ENCODE measurements at regions not wholly inside any gene's neighbourhood (a gene's known extent, or its start where the extent isn't known, plus 50 kb on each side); places are given as distances from the start of the nearest gene placed in this dataset.

DNA sequence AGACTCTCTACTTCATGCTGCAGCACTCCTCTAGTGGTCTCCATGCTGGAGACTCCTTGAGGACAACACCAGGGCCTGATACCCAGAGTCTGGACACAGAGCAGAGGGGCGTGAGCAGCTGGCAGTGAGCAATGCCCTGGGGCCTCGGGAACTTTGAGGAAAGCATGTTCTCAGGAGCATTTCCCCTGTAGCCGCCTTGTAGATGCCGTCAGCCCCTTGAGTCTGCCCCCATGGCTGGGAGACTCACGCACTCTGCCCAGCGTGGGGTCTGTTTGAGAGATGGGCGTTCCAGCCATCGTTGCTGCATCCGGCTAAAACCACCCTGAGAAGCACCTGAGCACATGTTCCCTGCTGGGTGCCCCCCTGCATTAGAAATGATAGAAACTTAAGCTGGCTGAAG lies 56.8 kb downstream of the PLXNA1 start:
- TF ChIP-seq, protein P1, sequence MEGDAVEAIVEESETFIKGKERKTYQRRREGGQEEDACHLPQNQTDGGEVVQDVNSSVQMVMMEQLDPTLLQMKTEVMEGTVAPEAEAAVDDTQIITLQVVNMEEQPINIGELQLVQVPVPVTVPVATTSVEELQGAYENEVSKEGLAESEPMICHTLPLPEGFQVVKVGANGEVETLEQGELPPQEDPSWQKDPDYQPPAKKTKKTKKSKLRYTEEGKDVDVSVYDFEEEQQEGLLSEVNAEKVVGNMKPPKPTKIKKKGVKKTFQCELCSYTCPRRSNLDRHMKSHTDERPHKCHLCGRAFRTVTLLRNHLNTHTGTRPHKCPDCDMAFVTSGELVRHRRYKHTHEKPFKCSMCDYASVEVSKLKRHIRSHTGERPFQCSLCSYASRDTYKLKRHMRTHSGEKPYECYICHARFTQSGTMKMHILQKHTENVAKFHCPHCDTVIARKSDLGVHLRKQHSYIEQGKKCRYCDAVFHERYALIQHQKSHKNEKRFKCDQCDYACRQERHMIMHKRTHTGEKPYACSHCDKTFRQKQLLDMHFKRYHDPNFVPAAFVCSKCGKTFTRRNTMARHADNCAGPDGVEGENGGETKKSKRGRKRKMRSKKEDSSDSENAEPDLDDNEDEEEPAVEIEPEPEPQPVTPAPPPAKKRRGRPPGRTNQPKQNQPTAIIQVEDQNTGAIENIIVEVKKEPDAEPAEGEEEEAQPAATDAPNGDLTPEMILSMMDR (IDR thresholded peaks at IDR 0.05; ENCODE audit: insufficient read depth, low read depth, low read length), result no peak
- no peak for TF ChIP-seq EZH2 (IDR thresholded peaks at IDR 0.05; ENCODE audit: insufficient read depth, low read length)

Measured in astrocyte (in vitro differentiated cells and primary cell).